ENCODE measurements at regions not wholly inside any gene's neighbourhood (a gene's known extent, or its start where the extent isn't known, plus 50 kb on each side); places are given as distances from the start of the nearest gene placed in this dataset.

GRCh38 chr1:234861024-234861620, 251.1 kb upstream of the IRF2BP2 start:
- Mint-ChIP-seq H3K4me3 (no peak overlapping the region), H3K36me3 (ENCODE audit: low read depth) (peaks cover 5% of the 10 kb centered on the region), H3K27ac (no peak overlapping the region; the same call in 1 of the 2 replicates), H3K4me1 (ENCODE audit: low read depth) (peaks cover 39% of the 10 kb centered on the region), H3K27me3 (ENCODE audit: insufficient read depth) (no peaks in the 10 kb centered on the region; the same call in 1 of the 2 replicates), H3K9me3 (peaks cover 5% of the 10 kb centered on the region)
- DNase-seq = no peak
- TF ChIP-seq CTCF (IDR thresholded peaks at IDR 0.05) = no peak

- H3K27me3 Mint-ChIP-seq (ENCODE audit: insufficient read depth) = no peaks in the 10 kb centered on the region; the same call in 1 of the 2 replicates
Measured at GRCh38 chr1:234858722-234859121, 248.7 kb upstream of the IRF2BP2 start.

GRCh38 chr1:234856845-234857245, 246.9 kb upstream of the IRF2BP2 start:
- H3K27ac Mint-ChIP-seq = no peak overlapping the region
- H3K36me3 Mint-ChIP-seq (ENCODE audit: low read depth) = peaks cover 5% of the 10 kb centered on the region
- H3K9me3 Mint-ChIP-seq = peaks cover 5% of the 10 kb centered on the region
- H3K4me3 Mint-ChIP-seq = no peak overlapping the region
- no peak for TF ChIP-seq CTCF (IDR thresholded peaks at IDR 0.05)
- DNase-seq = no peak
- no peaks in the 10 kb centered on the region; the same call in 1 of the 2 replicates for H3K27me3 Mint-ChIP-seq (ENCODE audit: insufficient read depth)
- peaks cover 29% of the 10 kb centered on the region for H3K4me1 Mint-ChIP-seq (ENCODE audit: low read depth)

More at GRCh38 chr1:234858722-234859121, 248.7 kb upstream of the IRF2BP2 start:
- Mint-ChIP-seq H3K36me3 (ENCODE audit: low read depth) (peaks cover 5% of the 10 kb centered on the region), H3K4me1 (ENCODE audit: low read depth) (peaks cover 32% of the 10 kb centered on the region), H3K9me3 (peaks cover 5% of the 10 kb centered on the region), H3K4me3 (no peak overlapping the region), H3K27ac (no peak overlapping the region)
- DNase-seq = no peak
- no peak for TF ChIP-seq CTCF (IDR thresholded peaks at IDR 0.05)

GRCh38 chr1:234855851-234856250, 245.9 kb upstream of the IRF2BP2 start:
- peaks cover 27% of the 10 kb centered on the region for H3K4me1 Mint-ChIP-seq (ENCODE audit: low read depth)
- H3K9me3 Mint-ChIP-seq = peaks cover 1% of the 10 kb centered on the region
- no peak for DNase-seq
- no peak overlapping the region for H3K4me3 Mint-ChIP-seq
- H3K36me3 Mint-ChIP-seq (ENCODE audit: low read depth) = peaks cover 5% of the 10 kb centered on the region
- H3K27me3 Mint-ChIP-seq (ENCODE audit: insufficient read depth) = no peaks in the 10 kb centered on the region; the same call in 1 of the 2 replicates
- H3K27ac Mint-ChIP-seq = no peak overlapping the region
- no peak for TF ChIP-seq CTCF (IDR thresholded peaks at IDR 0.05)

GRCh38 chr1:234854645-234855039, 244.7 kb upstream of the IRF2BP2 start:
- TF ChIP-seq CTCF (IDR thresholded peaks at IDR 0.05) = no peak
- H3K27ac Mint-ChIP-seq = no peak overlapping the region
- H3K4me1 Mint-ChIP-seq (ENCODE audit: low read depth) = peaks cover 36% of the 10 kb centered on the region
- no peaks in the 10 kb centered on the region for H3K36me3 Mint-ChIP-seq (ENCODE audit: low read depth)
- H3K27me3 Mint-ChIP-seq (ENCODE audit: insufficient read depth) = no peaks in the 10 kb centered on the region; the same call in 1 of the 2 replicates
- H3K4me3 Mint-ChIP-seq = no peak overlapping the region
- no peaks in the 10 kb centered on the region for H3K9me3 Mint-ChIP-seq
- no peak for DNase-seq
